Coronary artery (tissue), 2 donors: ENCODE measurements at regions not wholly inside any gene's neighbourhood (a gene's known extent, or its start where the extent isn't known, plus 50 kb on each side); places are given as distances from the start of the nearest gene placed in this dataset.

Source experiments
- DNase-seq: peaks from one replicate; pipeline ENCODE4 v3.0.0-alpha.2; 2017; ENCODE audit warnings: low spot score
- H3K27ac ChIP-seq, 2 donors: fragments of 200-600 bp; sonication (generic); one replicate each; pipeline ENCODE4 v1.5.1; 2016 to 2019
- H3K4me3 ChIP-seq: fragments of 200-600 bp; sonication (generic); 2 replicates; pipeline ENCODE4 v1.5.1; 2016; ENCODE audit warnings: mild to moderate bottlenecking, moderate library complexity
- CTCF ChIP-seq: fragments of 200-600 bp; sonication (generic); IDR thresholded peaks from one replicate; pipeline ENCODE4 v1.5.1; 2019; ENCODE audit warnings: antibody characterized with exemption

GRCh38 chr7:45456747-45457524 lies 117.2 kb upstream of the ADCY1 start:
- Histone ChIP-seq H3K4me3 (no peak overlapping the region), H3K27ac (no peak overlapping the region)
- TF ChIP-seq CTCF, result no peak
- no peak for DNase-seq

GRCh38 chr7:45457591-45457990 lies 116.6 kb upstream of the ADCY1 start:
- no peak for DNase-seq
- TF ChIP-seq CTCF, result no peak
- H3K27ac ChIP-seq, result no peak overlapping the region
- H3K4me3 ChIP-seq, result no peak overlapping the region

GRCh38 chr7:45459476-45459875 lies 114.7 kb upstream of the ADCY1 start:
- DNase-seq, result no peak
- TF ChIP-seq CTCF, result no peak
- H3K27ac ChIP-seq, result no peak overlapping the region
- H3K4me3 ChIP-seq, result no peak overlapping the region

GRCh38 chr7:45460379-45460778 lies 113.8 kb upstream of the ADCY1 start:
- no peak overlapping the region for H3K4me3 ChIP-seq
- no peak overlapping the region for H3K27ac ChIP-seq
- TF ChIP-seq CTCF, result no peak
- DNase-seq, result no peak

- no peak for TF ChIP-seq CTCF
- no peak for DNase-seq
- Histone ChIP-seq H3K27ac (no peak overlapping the region), H3K4me3 (no peak overlapping the region)
Observed at GRCh38 chr7:45461026-45461425, 113.1 kb upstream of the ADCY1 start.

- no peak for DNase-seq
- TF ChIP-seq CTCF, result no peak
- no peak overlapping the region for H3K27ac ChIP-seq
Observed at GRCh38 chr7:45469103-45469502, 105.1 kb upstream of the ADCY1 start.

GRCh38 chr7:45470031-45470430 lies 104.1 kb upstream of the ADCY1 start:
- no peak for DNase-seq
- Histone ChIP-seq H3K27ac (no peak overlapping the region), H3K4me3 (no peak overlapping the region)
- TF ChIP-seq CTCF, result no peak

More at GRCh38 chr7:45469103-45469502, 105.1 kb upstream of the ADCY1 start:
- H3K4me3 ChIP-seq, result no peak overlapping the region
